ENCODE measurements at regions not wholly inside any gene's neighbourhood (a gene's known extent, or its start where the extent isn't known, plus 50 kb on each side); places are given as distances from the start of the nearest gene placed in this dataset.
"Not testable (repeated sequence)": the region's sequence is repeated elsewhere in the genome, so short reads cannot be mapped to it uniquely, and the experiment has no call there.

GRCh38 chr15:69684823-69685222, 232.2 kb downstream of the RPLP1 start:
- not testable (repeated sequence) for H3K36me3 Mint-ChIP-seq (ENCODE audit: insufficient read depth); H3K27me3 Mint-ChIP-seq; H3K27ac Mint-ChIP-seq (ENCODE audit: low read depth); DNase-seq (ENCODE audit: low spot score in 2 of 2); H3K4me3 Mint-ChIP-seq; H3K9me3 Mint-ChIP-seq; ATAC-seq (replicated peaks; ENCODE audit: extremely low read depth, poor library complexity, severe bottlenecking)
- peaks cover 20% of the 10 kb centered on the region for H3K4me1 Mint-ChIP-seq

DNA sequence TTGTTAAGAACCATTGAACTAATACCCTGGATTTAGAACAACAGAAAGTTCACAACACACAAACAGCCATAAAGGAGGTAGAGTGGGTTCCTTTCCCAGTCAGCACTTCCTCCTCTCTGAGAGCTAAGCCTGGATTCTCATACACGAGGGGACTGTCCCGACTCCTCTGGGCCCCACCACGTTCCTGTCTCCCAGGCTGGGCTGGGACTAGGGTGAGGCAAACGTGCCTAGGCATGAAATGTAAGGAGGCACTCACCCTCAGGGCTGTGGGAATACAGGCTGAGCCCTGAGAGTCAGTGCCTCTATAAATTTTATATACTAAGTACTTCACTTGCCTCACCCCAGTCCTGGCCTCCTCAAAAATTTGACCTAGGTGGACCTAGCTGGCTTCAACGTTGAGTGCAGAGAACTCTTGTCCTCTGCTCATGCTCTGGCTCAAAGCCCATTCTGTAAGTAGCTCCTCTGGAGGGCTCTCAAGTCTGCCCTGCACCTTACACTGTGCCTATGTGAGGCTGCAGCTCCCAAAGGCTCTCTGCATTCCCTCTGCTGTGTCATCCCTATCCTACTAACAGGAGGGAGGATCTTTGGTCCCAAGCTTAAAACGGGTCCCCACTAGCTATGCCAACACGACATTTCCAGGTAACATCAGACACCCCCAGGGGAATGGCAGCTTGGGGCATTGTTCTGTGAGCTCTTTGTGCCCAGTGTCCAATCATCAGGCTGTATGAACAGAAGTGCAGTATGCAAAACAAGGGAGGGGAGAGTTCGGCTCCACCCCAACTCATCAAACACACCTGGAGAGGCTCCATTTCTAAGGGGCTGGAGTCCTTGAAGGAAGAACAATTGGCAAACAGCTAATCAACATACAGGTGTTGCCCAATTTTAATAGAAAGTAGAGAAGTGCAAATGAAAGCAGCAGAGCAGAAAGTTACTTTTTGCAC, 233.2 kb downstream of the RPLP1 start:
- no peak overlapping the region for H3K4me3 Mint-ChIP-seq
- DNase-seq (ENCODE audit: low spot score in 2 of 2) = no peak
- peaks cover 7% of the 10 kb centered on the region for H3K9me3 Mint-ChIP-seq
- ATAC-seq (replicated peaks; ENCODE audit: extremely low read depth, poor library complexity, severe bottlenecking) = no peak
- no peaks in the 10 kb centered on the region for H3K27me3 Mint-ChIP-seq
- H3K36me3 Mint-ChIP-seq (ENCODE audit: insufficient read depth) = peaks cover 4% of the 10 kb centered on the region
- H3K27ac Mint-ChIP-seq (ENCODE audit: low read depth) = no peak overlapping the region
- H3K4me1 Mint-ChIP-seq = peaks cover 10% of the 10 kb centered on the region

DNA sequence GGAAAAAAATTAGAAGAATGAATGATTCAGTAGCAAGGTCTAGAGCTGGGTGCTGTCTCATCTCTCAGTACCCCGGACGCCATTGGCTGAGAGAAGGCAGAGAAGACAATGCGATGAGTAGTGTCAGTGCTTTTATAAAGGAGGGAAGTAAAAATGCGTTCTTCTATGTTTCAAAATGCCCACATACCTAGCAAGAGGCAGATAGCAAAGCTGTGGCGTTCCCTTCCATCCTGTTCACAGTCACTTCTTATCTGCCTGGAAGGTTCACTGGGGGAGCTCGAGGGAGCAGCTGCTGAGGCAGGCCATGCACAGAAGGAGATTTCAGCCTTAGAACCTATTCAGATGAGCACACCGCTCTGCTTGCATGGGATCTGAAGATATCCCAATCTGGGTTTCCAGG, 234.0 kb downstream of the RPLP1 start:
- no peaks in the 10 kb centered on the region for H3K27me3 Mint-ChIP-seq
- peaks cover 7% of the 10 kb centered on the region for H3K9me3 Mint-ChIP-seq
- ATAC-seq (replicated peaks; ENCODE audit: extremely low read depth, poor library complexity, severe bottlenecking) (no peak), DNase-seq (ENCODE audit: low spot score in 2 of 2) (no peak)
- peaks cover 7% of the 10 kb centered on the region for H3K4me1 Mint-ChIP-seq
- H3K36me3 Mint-ChIP-seq (ENCODE audit: insufficient read depth) = peaks cover 4% of the 10 kb centered on the region
- H3K27ac Mint-ChIP-seq (ENCODE audit: low read depth) = no peak overlapping the region
- no peak overlapping the region for H3K4me3 Mint-ChIP-seq

- Mint-ChIP-seq H3K9me3 (peaks cover 7% of the 10 kb centered on the region), H3K4me3 (no peak overlapping the region), H3K4me1 (peaks cover 7% of the 10 kb centered on the region), H3K36me3 (ENCODE audit: insufficient read depth) (peaks cover 4% of the 10 kb centered on the region), H3K27ac (ENCODE audit: low read depth) (no peak overlapping the region), H3K27me3 (no peaks in the 10 kb centered on the region)
- ATAC-seq (replicated peaks; ENCODE audit: extremely low read depth, poor library complexity, severe bottlenecking) (no peak), DNase-seq (ENCODE audit: low spot score in 2 of 2) (no peak)
Measured at GRCh38 chr15:69689133-69689532, 236.5 kb downstream of the RPLP1 start.

- Mint-ChIP-seq H3K27me3 (no peaks in the 10 kb centered on the region), H3K27ac (ENCODE audit: low read depth) (no peak overlapping the region), H3K36me3 (ENCODE audit: insufficient read depth) (peaks cover 4% of the 10 kb centered on the region), H3K9me3 (peaks cover 7% of the 10 kb centered on the region), H3K4me3 (no peak overlapping the region), H3K4me1 (no peaks in the 10 kb centered on the region)
- ATAC-seq (replicated peaks; ENCODE audit: extremely low read depth, poor library complexity, severe bottlenecking) (no peak), DNase-seq (ENCODE audit: low spot score in 2 of 2) (no peak)
Measured at GRCh38 chr15:69691307-69692015, 238.8 kb downstream of the RPLP1 start.

DNA sequence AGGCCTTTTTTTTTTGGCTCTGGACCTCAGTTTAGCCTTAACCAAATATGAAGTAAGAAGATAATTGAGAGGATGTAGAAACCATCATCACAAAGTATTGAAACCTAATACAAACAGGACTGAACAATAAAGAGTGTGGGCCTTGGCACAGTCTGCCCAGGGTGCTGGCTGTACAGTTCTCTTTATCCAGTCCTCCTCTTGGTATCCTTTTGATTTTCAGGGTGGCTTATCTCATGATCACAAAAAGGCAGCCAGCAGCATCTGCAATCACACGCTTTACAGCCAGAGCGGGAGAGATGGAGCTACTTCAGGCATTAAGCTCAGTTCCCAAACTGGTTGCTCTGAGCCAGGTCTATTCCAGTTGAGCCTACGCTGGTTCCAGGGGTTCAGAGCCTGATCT, 239.7 kb downstream of the RPLP1 start:
- Mint-ChIP-seq H3K36me3 (ENCODE audit: insufficient read depth) (peaks cover 2% of the 10 kb centered on the region), H3K4me1 (peaks cover 4% of the 10 kb centered on the region), H3K9me3 (peaks cover 7% of the 10 kb centered on the region), H3K27me3 (no peaks in the 10 kb centered on the region), H3K4me3 (no peak overlapping the region), H3K27ac (ENCODE audit: low read depth) (no peak overlapping the region)
- ATAC-seq (replicated peaks; ENCODE audit: extremely low read depth, poor library complexity, severe bottlenecking) (no peak), DNase-seq (ENCODE audit: low spot score in 2 of 2) (no peak)

DNA sequence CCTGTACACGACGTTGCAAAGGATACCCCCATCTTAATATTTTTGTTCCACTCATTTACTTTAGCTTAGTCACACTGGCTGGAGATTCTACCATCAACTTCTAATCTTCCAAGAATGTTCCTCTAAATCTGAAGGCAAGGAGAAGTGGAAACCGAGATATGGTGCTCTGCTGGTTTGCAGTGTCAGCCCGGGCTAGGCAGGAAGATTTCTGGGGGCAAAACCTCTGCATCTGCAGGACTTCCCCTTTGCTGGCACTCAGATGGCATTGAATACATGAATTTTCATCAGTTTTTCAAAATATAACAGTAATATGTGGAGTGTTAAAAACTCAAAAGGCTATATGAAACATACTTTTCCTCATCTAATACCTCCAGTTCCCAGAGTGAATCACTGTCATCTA, 240.4 kb downstream of the RPLP1 start:
- Mint-ChIP-seq H3K9me3 (peaks cover 7% of the 10 kb centered on the region), H3K4me3 (no peak overlapping the region), H3K27ac (ENCODE audit: low read depth) (no peak overlapping the region), H3K36me3 (ENCODE audit: insufficient read depth) (peaks cover 2% of the 10 kb centered on the region), H3K4me1 (peaks cover 4% of the 10 kb centered on the region), H3K27me3 (no peaks in the 10 kb centered on the region)
- no peak for DNase-seq (ENCODE audit: low spot score in 2 of 2)
- no peak for ATAC-seq (replicated peaks; ENCODE audit: extremely low read depth, poor library complexity, severe bottlenecking)

GRCh38 chr15:69696946-69697345, 244.3 kb downstream of the RPLP1 start:
- Mint-ChIP-seq H3K36me3 (ENCODE audit: insufficient read depth) (no peaks in the 10 kb centered on the region), H3K4me3 (no peak overlapping the region), H3K4me1 (peaks cover 4% of the 10 kb centered on the region), H3K27me3 (no peaks in the 10 kb centered on the region), H3K27ac (ENCODE audit: low read depth) (peak overlapping the region; percentile 10), H3K9me3 (no peaks in the 10 kb centered on the region)
- DNase-seq (ENCODE audit: low spot score in 2 of 2) = no peak
- no peak for ATAC-seq (replicated peaks; ENCODE audit: extremely low read depth, poor library complexity, severe bottlenecking)

- peaks cover 4% of the 10 kb centered on the region for H3K4me1 Mint-ChIP-seq
- no peak overlapping the region for H3K27ac Mint-ChIP-seq (ENCODE audit: low read depth)
- H3K4me3 Mint-ChIP-seq = no peak overlapping the region
- no peak for DNase-seq (ENCODE audit: low spot score in 2 of 2)
- no peaks in the 10 kb centered on the region for H3K27me3 Mint-ChIP-seq
- no peak for ATAC-seq (replicated peaks; ENCODE audit: extremely low read depth, poor library complexity, severe bottlenecking)
- H3K9me3 Mint-ChIP-seq = no peaks in the 10 kb centered on the region
- no peaks in the 10 kb centered on the region for H3K36me3 Mint-ChIP-seq (ENCODE audit: insufficient read depth)
Measured at GRCh38 chr15:69697916-69698315, 245.3 kb downstream of the RPLP1 start.

DNA sequence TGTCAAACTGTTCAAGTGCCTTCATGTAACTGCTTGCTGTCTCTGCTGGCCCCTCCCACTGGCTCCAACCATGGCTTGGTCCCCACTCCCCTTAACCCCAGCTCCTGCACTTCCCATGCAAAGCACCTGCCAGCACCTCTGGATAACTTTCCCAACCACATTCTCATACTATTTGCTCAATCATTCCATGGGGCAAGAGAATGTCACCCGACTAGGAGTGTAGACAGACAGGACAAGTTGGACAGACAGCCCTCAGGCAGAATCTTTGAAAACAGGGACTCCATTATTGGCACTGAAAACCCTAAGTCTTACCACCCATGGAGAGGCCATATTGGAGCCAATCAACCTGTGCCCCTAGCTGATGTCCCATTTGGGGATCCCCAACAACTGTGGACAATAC, 246.5 kb downstream of the RPLP1 start:
- no peaks in the 10 kb centered on the region for H3K9me3 Mint-ChIP-seq
- no peak overlapping the region for H3K4me3 Mint-ChIP-seq
- H3K27me3 Mint-ChIP-seq = no peaks in the 10 kb centered on the region
- H3K4me1 Mint-ChIP-seq = peaks cover 4% of the 10 kb centered on the region
- ATAC-seq (replicated peaks; ENCODE audit: extremely low read depth, poor library complexity, severe bottlenecking) = no peak
- H3K36me3 Mint-ChIP-seq (ENCODE audit: insufficient read depth) = no peaks in the 10 kb centered on the region
- H3K27ac Mint-ChIP-seq (ENCODE audit: low read depth) = no peak overlapping the region
- no peak for DNase-seq (ENCODE audit: low spot score in 2 of 2)

- no peaks in the 10 kb centered on the region for H3K36me3 Mint-ChIP-seq (ENCODE audit: insufficient read depth)
- DNase-seq (ENCODE audit: low spot score in 2 of 2) (no peak), ATAC-seq (replicated peaks; ENCODE audit: extremely low read depth, poor library complexity, severe bottlenecking) (no peak)
- no peaks in the 10 kb centered on the region for H3K9me3 Mint-ChIP-seq
- no peaks in the 10 kb centered on the region for H3K27me3 Mint-ChIP-seq
- peaks cover 4% of the 10 kb centered on the region for H3K4me1 Mint-ChIP-seq
- no peak overlapping the region for H3K27ac Mint-ChIP-seq (ENCODE audit: low read depth)
- H3K4me3 Mint-ChIP-seq = no peak overlapping the region
Measured at GRCh38 chr15:69700380-69700779, 247.8 kb downstream of the RPLP1 start.

GRCh38 chr15:69701198-69701597, 248.6 kb downstream of the RPLP1 start:
- Mint-ChIP-seq H3K27ac (ENCODE audit: low read depth) (no peak overlapping the region), H3K36me3 (ENCODE audit: insufficient read depth) (no peaks in the 10 kb centered on the region), H3K4me1 (peaks cover 10% of the 10 kb centered on the region), H3K9me3 (no peaks in the 10 kb centered on the region), H3K27me3 (no peaks in the 10 kb centered on the region), H3K4me3 (no peak overlapping the region)
- ATAC-seq (replicated peaks; ENCODE audit: extremely low read depth, poor library complexity, severe bottlenecking) (no peak), DNase-seq (ENCODE audit: low spot score in 2 of 2) (no peak)

Measured in central memory CD8-positive, alpha-beta T cell (primary cell).